Central memory CD4-positive, alpha-beta T cell (primary cell): ENCODE measurements at regions not wholly inside any gene's neighbourhood (a gene's known extent, or its start where the extent isn't known, plus 50 kb on each side); places are given as distances from the start of the nearest gene placed in this dataset.

ENCODE experiments used
- DNase-seq: peaks from one replicate; pipeline ENCODE4 v3.0.0; 2022

DNA sequence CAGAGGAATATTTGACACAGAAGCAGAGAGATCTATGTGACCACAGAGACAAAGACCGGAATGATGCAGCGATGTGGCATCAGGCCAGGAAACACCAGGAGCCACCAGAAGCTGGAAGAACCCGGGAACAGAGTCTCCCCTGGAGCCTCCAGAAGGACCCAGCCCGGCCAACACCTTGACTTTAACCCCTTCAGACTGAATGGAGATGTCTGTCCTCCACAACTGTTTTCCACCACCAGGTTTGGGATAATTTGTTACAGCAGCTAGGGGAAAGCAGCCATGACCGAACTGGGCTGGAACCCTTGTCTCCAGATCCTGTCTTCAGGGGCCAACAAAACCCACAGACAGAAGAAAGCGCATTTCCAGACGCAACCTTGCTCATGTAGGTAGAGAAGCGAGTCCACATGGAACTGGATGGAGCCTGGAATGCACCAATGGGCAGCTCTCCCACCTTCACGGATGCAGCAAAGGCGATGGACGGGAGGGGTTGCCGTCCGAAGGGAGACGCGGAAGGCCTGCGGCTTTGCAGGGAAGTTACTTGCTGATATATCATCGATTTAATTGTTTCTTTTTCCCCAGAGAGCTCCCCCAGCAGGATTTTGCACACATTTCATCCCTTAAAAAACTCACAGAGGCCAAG lies 396.6 kb downstream of the NPHP4 start:
- no peak for DNase-seq

DNA sequence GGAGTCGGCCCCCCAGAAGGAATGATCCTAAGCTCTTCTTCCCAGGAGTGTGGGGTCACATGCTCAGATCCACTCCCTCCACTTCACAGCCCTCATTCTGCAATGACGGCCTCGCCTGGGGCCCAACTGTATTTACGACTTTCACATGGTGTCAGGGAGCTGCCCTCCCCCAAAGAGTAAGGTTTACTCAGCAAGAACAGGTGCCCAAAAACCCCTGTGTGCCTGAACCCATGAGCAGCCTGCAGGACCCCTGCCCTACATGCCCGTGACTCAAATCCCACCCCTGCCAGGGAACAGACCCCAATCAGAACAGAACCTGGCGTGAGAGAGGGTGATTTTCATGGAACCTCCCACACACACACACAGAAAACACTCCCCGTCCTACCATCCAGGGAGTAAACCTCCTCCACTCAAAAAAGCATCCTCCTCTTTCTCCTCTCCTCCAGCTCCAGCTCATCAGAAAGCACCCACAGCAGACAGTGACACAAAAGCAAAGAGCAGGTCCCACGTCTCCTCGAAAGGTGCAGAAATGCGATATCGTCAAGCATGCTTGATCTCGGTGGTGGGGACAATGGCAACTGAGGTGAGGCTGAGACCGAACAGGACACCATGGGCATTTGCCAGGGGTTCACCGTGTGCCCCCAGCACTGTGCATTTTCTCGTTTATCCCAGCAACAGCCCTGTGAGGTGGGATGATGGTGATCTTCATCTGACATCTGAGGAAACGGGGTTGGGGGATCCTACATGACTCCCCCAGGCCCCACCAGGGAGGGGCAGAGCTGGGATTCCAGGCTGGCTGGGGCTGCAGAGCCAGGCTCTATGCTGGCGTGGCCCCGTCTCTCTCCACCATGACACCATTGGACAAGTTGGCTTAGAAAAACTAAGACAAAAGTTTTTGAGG lies 397.9 kb downstream of the NPHP4 start:
- DNase-seq, result no peak

DNA sequence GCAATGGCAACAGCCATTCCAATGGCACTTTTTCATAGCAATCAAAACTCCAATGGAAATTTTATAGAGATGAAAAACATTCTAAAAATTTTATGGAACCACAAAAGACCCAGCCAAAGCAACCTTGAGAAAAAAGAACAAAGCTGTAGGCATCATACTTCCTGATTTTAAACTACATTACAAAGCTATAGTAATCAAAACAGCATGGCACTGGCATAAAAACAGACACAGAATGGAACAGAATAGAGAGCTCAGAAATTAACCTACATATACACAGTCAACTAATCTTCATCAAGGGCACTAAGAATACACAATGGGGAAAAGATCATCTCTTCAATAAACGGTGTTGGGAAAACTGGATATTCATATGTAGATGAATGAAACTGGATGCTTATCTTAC lies 401.5 kb downstream of the NPHP4 start:
- no peak for DNase-seq

DNA sequence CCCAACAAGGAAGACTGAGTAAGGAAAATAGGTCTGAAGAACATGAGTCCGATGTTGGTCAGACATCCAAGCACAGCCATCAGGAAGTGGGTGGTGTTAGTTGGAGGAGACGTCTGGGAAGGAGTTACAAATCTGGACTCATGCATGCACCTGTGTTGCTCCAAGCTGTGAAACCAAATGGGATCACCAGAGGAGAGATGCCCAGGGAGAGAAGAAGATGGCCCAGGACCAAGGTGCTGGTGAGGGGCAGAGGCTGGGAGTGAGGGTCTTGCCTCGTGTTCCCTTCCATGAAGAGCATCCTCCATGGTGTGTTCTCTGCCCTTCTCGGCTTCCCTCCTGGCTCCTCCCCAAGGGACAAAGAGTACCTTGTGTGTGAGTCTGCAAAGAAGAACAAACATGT lies 405.6 kb downstream of the NPHP4 start:
- DNase-seq, result no peak

DNA sequence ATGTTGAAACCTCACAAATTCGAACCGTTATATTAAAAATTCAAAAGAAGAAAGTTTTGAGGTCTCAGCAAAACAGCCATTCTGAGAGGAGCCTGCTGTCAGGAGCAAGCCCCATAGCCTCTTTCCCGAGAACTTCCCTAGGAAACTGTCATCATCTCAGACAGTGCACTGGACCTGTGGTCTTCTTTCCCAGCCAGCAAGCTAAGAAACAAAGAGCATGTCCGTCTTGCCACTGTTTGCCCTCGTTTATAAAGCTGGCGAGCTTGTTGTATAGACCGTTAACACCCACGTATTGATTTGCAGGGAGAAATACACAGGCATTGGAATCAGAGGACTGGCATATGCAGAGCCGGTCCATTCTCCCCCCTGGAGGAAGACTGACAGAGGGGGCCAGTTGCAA lies 407.0 kb downstream of the NPHP4 start:
- no peak for DNase-seq

DNA sequence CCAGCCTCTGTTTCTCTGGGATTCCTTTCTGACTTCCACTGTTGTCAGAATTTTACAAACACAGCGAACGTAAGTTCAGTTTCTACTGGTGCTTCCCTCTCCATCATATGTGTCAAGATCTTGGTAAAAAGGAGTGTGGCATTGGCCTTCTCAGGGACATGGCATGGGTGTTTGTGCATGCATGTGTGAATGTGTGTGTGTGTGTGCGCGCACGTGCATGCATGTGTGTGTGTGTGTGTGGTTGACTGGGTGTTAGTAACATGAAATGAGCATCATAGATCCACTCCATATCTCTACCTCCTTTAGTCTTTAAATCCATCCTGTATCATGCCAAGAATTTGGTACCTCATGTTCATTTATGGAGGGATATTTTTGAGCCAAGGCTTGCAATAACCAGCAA lies 411.3 kb downstream of the NPHP4 start:
- DNase-seq, result no peak

DNA sequence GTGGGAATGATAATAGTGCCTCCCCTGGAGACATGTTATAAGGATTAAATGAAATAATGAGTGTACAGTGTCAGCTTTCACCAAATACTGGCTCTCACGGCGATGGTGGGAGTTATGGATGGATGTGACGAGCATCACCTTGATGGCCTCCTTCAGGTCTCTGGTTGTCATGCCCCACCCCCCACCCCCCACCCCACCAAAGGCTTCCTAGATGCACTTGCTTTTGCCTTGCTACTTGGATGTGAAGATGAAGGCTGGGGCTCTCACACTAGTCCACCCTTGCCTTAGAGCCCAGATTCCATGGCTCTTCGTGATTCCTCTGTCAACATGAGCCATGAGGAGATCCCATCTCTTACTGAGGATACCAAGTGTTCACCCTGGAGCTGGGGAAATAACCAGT lies 412.3 kb downstream of the NPHP4 start:
- DNase-seq, result no peak

DNA sequence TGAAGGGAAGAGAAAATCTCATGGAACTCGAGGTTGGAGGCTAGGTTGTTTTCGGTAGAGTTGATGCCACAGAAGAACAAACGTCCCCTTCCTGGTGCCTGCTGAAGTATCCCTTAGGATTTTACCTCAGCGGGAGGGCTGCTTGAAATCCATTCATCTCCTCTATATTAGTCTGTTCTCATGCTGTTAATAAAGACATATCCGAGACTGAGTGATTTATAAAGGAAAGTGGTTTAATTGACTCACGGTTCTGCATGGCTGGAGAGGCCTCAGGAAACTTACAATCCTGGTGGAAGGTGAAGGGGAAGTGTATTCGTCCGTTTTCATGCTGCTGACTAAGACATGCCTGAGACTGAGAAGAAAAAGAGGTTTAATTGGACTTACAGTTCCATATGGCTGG lies 413.5 kb downstream of the NPHP4 start:
- DNase-seq, result no peak

DNA sequence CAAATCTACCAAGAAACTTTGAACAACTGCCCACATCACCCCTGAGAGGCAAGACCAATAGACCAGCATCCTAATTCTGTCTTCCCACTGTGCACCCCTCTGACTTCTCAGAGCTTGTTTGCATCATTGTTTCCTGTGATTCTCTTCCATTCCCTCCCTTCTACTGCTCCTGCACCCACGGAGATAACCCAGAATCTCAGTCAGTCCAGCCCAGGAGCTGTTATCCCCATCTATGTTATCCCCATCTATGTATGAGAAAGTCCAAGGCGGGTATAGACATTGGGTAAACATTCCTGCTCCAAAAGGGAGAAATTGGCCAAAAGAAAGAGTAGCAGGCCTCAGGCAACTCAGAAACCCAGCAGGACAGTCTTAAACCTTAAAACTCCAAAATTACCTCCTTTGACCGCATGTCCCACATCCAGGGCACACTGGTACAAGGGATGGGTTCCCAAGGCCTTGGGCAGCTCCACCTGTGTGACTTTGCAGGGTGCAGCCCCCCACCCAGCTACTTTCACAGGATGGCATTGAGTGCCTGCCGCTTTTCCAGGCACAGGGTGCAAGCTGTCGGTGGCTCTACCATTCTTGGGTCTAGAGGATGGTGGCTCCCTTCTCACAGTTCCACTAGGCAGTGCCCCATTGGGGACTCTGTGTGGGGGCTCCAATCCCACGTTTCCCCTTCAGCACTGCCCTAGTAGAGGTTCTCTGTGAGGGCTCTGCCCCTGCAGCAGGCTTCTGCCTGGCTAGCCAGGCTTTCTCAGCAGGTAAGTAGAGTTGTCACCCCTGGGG lies 414.8 kb downstream of the NPHP4 start:
- no peak for DNase-seq

DNA sequence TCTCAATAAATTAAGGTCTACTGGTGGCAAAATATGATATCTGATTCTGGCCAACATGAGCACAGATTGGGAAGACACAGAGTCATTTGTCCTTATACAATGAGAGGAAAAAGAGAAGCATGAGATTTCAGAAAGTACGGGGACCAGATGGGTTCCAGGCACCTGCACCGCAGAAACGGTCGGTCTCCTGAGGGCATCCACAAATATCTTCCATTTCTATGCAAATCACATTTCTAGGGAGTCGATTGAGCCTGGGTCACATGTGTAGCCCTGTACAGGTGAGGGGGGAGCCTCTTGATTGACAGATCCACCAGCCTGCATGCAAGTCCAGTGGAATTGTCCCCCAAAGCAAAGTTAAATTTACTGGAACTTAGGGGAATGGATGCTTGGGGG lies 415.6 kb downstream of the NPHP4 start:
- DNase-seq, result no peak

DNA sequence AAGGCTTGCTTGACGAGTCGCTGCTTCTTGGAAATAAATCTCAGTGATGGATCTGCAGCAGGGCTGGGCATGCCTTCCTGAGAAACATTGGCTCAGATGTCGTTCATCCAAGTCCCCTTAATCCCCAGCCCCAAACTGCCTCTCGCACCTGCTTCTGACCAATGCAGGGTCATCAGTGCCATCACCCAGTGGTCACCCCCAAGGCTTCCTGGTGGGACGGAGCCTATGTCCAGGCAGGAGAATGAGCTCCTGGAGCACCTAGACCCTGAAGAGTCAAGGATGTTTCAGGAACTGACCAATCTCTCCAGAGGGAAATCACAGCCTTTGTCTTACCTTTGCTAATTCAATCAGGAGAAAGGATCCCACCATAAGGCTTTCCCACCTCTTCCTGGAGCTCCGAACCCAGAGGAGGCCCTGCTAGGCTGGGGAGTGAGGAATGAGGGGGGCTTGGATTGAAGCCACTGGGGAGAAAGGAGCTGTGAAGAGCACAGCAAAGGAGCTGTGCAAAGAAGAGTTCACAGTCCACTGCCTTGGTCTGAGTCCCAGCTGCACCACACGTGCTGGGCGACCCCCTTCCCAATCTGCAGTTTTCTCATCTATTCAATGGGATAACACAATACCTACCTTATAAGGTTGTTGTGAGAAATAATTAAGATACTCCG lies 416.1 kb downstream of the NPHP4 start:
- DNase-seq, result no peak

DNA sequence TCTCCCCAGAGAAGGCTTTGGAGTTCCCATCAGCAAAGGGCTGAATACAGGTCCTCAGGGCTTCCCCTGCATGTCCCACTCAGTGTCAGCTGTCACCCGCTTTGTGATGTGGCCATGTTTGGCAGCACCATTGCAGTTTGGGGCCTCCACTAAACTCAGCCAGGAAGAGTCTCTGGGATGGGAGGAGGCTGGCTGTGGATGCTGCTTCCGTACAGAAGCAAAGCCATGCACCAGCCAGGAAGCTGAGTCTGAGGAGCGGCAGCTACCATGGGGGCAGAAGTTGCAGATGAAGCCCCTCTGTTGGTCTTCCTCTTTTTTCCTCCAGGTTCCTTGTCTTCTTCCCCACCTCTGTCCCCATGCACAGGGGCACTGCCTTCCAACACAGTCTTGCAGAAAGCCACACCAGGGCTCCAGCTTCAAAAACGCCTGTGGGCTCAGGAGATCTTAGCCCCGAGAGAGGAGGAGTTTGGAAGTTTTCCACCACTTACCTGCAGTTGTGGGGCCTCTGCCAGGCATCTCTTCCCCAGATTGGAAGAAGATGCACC lies 416.8 kb downstream of the NPHP4 start:
- no peak for DNase-seq

DNA sequence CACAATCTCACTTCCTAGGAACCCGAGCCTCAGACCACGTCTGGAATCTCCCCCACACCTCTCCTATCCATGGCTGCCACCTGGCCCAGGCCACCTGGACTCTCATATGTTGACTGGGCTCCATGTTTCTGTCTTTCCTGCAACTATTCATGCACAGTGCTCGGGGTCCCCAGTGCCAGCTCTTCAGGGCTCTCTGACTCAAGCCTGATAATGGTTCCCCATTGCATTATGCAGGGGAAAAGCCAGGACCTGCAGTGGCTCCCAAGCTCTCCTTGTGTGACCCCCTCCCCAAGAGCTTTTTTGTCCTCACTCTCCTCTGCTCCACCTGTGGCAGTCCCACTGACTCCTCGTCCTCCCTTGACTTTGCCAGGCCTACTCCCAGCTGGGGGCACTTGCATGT lies 417.6 kb downstream of the NPHP4 start:
- no peak for DNase-seq

DNA sequence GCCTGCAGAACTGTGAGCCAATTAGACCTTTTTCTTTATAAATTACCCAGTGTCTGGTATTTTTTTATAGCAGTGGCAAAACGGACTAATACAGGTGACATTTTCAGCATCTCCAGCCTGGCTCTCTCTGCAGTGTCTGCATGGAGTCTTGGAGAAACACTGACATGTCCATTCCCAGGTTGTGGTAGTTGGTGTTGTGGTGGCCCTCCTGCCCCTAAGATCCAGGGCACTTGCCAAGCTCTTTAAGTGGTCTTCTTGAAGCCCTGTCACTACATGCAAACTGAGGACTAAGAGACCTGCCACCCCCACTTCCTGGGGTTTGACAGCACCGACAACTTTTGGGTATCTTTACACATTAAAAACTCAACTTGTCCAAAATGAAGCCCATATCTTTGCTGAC lies 419.4 kb downstream of the NPHP4 start:
- no peak for DNase-seq

DNA sequence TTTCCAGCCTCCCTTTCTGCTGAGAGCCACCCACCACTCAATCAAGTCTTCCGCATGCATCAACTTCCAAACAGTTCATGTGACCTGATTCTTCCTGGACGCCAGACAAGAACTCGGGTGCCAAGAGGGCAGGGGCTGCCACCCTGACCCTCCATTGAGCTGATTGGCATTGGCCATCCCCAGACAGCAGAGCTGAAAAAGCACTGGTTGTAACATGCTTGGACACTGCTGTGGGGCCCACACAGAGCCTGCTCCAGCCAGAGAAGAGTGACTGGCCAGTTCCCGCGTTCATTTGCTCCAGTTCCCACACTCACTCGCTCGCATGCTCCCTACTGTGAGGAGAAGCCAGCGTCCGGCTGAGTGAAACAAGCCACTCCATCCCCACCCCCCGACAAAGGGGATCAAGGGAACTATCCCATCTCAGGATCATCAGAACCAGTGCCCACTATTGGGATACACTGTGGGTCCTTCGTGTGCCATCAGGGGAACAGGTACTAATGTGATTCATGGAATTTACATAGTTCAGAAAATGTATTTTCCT lies 420.3 kb downstream of the NPHP4 start:
- DNase-seq, result no peak

DNA sequence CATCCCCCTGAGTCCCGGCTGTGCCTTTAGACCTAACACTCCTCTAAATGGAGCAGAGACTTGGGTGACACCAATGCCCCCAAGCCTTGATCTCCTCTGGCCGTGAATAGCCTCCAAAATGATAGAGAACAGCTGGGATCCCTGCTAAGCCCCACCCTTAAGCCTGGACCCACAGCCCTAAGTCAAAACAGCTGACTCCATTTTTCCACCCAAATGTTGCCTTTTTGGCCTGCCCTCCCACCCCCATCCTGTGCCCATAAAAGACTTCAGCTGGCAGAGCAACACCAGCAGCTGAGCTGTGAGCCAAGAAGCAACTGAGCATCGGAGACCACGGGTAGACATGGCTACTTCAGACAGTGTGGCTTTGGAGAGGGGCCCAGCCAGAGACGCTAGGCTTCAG lies 420.8 kb downstream of the NPHP4 start:
- DNase-seq, result no peak

DNA sequence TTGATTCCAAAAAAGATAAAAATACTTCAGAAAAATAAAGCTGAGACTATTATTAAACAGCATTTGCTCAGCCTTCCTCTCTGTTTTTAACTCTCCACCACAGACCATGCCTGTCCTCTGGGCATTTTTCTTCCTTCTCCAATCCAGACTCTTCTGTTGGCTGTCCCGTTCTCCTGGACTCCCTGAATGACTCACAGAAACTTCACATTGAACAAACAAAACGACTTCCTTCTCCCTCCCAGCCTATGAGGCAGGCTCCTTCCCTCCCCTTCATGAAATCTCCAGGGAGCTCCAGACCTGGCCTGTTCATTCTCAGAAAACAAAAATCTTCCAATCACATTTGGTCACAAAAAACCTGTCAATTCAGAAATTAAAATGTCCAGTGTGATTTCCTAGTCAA lies 421.3 kb downstream of the NPHP4 start:
- DNase-seq, result no peak

DNA sequence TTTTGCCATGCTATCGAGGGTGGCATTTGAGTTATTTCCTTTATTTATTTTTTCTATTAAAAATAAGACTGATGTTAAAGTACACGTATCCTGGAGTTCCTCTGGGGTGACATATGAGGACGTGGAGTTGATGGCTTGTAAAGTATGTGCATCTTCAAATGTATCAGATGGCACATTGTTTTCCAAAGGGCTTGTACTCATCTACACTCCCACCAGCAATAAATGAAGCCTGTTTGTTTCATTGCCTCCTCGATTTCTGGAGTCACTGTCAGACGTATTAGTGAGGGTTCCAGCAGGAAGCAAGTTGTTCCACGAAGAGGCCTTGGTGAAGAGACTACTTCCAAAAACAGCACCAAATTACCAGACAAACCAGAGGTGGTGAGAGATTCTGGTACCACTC lies 423.9 kb downstream of the NPHP4 start:
- no peak for DNase-seq

DNA sequence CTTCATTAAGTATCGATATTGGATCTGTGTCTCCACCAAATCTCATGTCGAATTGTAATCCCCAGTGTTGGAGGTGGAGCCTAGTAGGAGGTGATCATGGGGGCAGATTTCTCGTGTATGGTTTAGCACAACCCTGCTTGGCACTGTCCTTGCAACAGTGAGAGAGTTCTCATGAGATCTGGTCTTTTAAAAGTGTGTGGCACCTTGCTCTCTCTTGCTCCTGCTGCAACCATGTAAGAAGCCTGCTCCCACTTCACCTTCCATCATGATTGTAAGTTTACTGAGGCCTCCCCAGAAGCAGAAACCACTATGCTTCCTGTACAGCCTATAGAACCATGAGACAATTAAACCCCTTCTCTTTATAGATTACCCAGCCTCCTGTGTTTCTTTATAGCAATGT lies 424.4 kb downstream of the NPHP4 start:
- DNase-seq, result no peak

DNA sequence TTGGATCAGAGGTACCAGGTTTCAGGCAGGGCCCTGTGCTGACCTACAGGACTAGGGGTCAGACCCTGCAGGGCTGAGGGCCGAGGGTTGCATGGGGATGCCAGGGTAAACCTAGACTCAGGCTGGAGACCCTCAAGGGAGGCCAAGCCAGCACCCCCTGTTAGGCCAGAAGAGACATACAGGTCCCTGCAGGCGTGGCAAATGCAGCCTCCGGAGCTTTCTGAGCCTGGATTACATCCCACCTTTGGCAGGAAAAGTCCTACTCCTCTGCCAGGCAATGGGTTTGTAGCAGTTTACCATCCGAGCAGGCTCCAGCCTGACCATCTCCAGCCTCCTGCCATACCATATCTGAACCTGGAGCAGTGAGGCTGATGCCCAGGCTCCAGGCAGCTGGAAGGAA lies 425.3 kb downstream of the NPHP4 start:
- DNase-seq, result no peak

DNA sequence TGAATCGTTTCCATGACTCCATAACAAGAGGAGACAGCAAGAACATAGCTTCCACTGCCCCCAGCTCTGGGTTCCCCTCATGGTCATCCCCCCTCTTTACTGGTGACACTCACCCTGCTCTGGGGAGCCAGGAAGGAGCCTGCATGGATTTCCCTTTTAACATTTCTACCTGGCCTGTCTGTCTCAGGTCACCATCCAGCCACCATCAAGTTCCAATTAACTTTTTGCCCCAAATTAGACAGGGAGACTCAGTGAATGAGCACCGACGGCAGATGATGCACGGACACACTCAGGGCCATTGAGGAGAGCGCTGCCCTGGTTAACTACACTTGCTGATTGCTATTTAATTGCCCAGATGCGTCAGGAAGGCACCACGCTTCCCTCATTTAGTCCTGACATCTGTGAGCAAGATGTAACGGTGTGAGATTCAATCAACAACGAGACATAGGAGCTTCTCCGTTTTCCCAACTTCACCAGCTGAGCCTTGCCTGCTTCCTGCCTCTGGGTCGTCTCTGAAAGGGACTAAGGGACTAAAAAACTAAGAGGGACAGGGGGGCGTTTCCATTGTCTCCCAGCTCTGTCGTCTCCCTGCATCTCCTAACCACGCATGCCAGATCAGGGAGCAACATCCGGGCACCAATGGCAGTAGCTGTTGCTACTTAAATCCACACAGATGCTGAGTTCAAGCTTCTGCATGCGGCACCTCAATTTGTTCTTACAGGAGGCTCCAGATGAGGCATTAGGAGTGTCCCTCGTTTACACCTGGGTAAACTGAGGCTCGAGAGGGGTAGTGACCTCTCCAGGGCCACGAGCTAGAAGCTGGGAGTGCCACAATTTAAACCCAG lies 426.7 kb downstream of the NPHP4 start:
- DNase-seq, result no peak
